ENCODE measurements at regions not wholly inside any gene's neighbourhood (a gene's known extent, or its start where the extent isn't known, plus 50 kb on each side); places are given as distances from the start of the nearest gene placed in this dataset.
"Not testable (repeated sequence)": the region's sequence is repeated elsewhere in the genome, so short reads cannot be mapped to it uniquely, and the experiment has no call there.

- not testable (repeated sequence) for TF ChIP-seq POLR2A, CTCF (IDR thresholded peaks at IDR 0.05)
Observed at GRCh38 chr2:109986389-109987088, 88.1 kb downstream of the LIMS3 start.
